Mesodermal cell (in vitro differentiated cells): ENCODE measurements at regions not wholly inside any gene's neighbourhood (a gene's known extent, or its start where the extent isn't known, plus 50 kb on each side); places are given as distances from the start of the nearest gene placed in this dataset.

Experiments
- H3K27ac ChIP-seq: 2 replicates; pipeline ENCODE4 v1.7.0; 2013; ENCODE audit warnings: mild to moderate bottlenecking, low read depth, low read length, moderate library complexity; ENCODE audit not compliant: severe bottlenecking
- H3K36me3 ChIP-seq: 2 replicates; pipeline ENCODE4 v1.7.1; 2013; ENCODE audit warnings: mild to moderate bottlenecking, low read length, moderate library complexity; ENCODE audit not compliant: control insufficient read depth, insufficient read depth
- H3K4me1 ChIP-seq: one replicate; pipeline ENCODE4 v1.7.1; 2013; ENCODE audit warnings: mild to moderate bottlenecking, low read length; ENCODE audit not compliant: insufficient read depth, control insufficient read depth, poor library complexity, severe bottlenecking
- H3K4me3 ChIP-seq: 2 replicates; pipeline ENCODE4 v1.7.0; 2013; ENCODE audit warnings: low read length, control low read depth, mild to moderate bottlenecking; ENCODE audit not compliant: insufficient read depth, poor library complexity, severe bottlenecking; ENCODE audit errors: extremely low read depth
- H3K9me3 ChIP-seq: 2 replicates; pipeline ENCODE4 v1.7.1; 2013; ENCODE audit warnings: mild to moderate bottlenecking, low read length, moderate library complexity; ENCODE audit not compliant: control insufficient read depth
- WGBS, 2 experiments: methylation state at CpG; one replicate each; pipeline ENCODE4 v1.1.5; 2013; ENCODE audit warnings: missing lambda C conversion rate in 2 of 2; ENCODE audit not compliant: insufficient coverage in 2 of 2; 5-methylcytosine and 5-hydroxymethylcytosine counted together

DNA sequence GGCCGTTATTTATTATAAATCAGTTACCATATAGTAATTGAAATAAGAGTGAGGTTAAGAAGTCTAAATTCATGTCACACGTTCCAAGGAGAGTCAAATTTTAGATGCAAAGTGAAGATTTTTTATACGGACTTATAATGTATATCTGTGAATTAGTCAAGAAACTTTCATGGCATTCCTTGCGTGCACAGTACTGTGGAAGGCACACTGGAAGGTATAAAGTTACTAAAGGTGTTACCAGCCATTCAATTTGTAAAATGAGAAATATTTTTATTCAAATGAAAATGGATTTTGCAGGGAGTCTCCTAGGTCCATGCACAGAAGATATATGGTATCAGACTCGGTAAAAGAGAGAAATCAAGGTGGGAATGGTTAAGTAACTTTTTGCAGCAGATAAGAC is 408.1 kb upstream of the CTNND2 start:
- Histone ChIP-seq H3K36me3 (no peaks in the 10 kb centered on the region), H3K4me3 (no peak overlapping the region), H3K4me1 (no peaks in the 10 kb centered on the region), H3K27ac (no peak overlapping the region), H3K9me3 (no peaks in the 10 kb centered on the region)
- WGBS, 2 experiments: 97 to 100% methylated on average over 3 of the region's 5 CpGs

GRCh38 chr5:12294151-12294550 is 389.9 kb upstream of the CTNND2 start:
- H3K4me1 ChIP-seq: no peaks in the 10 kb centered on the region
- 80% methylated on average over 2 of the region's 4 CpGs; no CpG with 5 or more reads in 1 of the 2 experiments for WGBS, 2 experiments
- no peak overlapping the region for H3K4me3 ChIP-seq
- no peak overlapping the region for H3K27ac ChIP-seq
- no peaks in the 10 kb centered on the region for H3K36me3 ChIP-seq
- no peaks in the 10 kb centered on the region for H3K9me3 ChIP-seq

DNA sequence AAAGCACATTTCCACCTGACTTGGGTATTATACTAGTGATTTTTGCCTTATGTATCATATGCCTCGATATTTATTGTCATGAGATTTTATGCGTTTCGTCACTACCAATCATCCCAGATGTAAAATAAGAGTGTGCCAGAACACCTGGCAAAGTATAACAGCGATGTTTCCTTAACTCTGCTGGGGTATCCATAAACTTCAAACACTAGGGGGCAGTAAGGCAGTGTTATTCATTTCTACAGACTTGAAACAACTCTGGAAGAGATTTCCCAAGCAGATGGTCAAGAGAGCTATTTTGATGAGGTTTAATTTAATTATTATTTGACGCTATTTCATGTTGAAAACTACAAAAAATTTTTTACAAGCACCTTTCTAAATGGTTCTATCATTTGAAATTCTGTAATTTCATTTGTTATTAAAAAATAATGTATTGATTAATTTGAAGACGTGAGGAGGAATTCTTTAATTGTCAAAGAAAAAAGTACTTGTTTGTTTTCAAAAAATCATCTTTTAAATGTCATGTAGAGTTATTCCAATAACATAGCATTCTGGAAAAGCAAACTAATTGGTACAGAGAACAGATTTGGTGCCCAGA is 388.5 kb upstream of the CTNND2 start:
- Histone ChIP-seq H3K4me3 (no peak overlapping the region), H3K27ac (no peak overlapping the region), H3K4me1 (no peaks in the 10 kb centered on the region), H3K9me3 (no peaks in the 10 kb centered on the region), H3K36me3 (no peaks in the 10 kb centered on the region)
- WGBS, 2 experiments: 14 to 50% methylated on average over 1 to 2 of the region's 6 CpGs

- Histone ChIP-seq H3K36me3 (no peaks in the 10 kb centered on the region), H3K27ac (no peak overlapping the region), H3K9me3 (no peaks in the 10 kb centered on the region), H3K4me1 (no peaks in the 10 kb centered on the region), H3K4me3 (no peak overlapping the region)
- WGBS, 2 experiments: 86% methylated on average over 1 of the region's 1 CpG; no CpG with 5 or more reads in 1 of the 2 experiments
Observed at GRCh38 chr5:12284604-12285003, 380.4 kb upstream of the CTNND2 start.

GRCh38 chr5:12277504-12278192 is 373.4 kb upstream of the CTNND2 start:
- 90% methylated on average over 2 of the region's 2 CpGs; no CpG with 5 or more reads in 1 of the 2 experiments for WGBS, 2 experiments

DNA sequence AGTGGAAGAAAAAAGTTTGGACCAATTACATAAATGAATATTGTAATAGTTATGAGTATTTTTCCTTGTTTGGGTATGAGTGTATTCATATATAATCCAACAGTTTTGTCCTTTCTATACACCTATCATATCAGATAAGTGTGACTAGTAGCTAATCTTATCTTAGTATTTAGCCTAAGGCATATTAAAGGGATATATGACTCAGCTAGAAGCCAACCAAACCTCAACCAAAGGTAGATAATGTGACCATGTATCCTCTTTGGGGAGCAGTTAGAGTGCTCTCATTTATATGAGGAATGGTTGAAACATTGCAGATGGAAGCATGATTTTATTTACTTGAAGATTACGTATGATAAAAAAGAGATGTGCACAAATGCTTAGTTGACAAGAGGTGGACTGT is 370.0 kb upstream of the CTNND2 start:
- no peak overlapping the region for H3K4me3 ChIP-seq
- no peak overlapping the region for H3K27ac ChIP-seq
- no peaks in the 10 kb centered on the region for H3K36me3 ChIP-seq
- no peaks in the 10 kb centered on the region for H3K9me3 ChIP-seq
- 86 to 100% methylated on average over 1 of the region's 1 CpG for WGBS, 2 experiments
- H3K4me1 ChIP-seq: no peaks in the 10 kb centered on the region

More at GRCh38 chr5:12277504-12278192, 373.4 kb upstream of the CTNND2 start:
- no peaks in the 10 kb centered on the region for H3K36me3 ChIP-seq
- H3K27ac ChIP-seq: no peak overlapping the region
- no peaks in the 10 kb centered on the region for H3K4me1 ChIP-seq
- H3K9me3 ChIP-seq: no peaks in the 10 kb centered on the region
- no peak overlapping the region for H3K4me3 ChIP-seq

GRCh38 chr5:12272389-12272788 is 368.1 kb upstream of the CTNND2 start:
- no peaks in the 10 kb centered on the region for H3K36me3 ChIP-seq
- H3K27ac ChIP-seq: no peak overlapping the region
- H3K4me3 ChIP-seq: no peak overlapping the region
- H3K4me1 ChIP-seq: no peaks in the 10 kb centered on the region
- 29 to 58% methylated on average over 1 to 4 of the region's 5 CpGs for WGBS, 2 experiments
- H3K9me3 ChIP-seq: no peaks in the 10 kb centered on the region

GRCh38 chr5:12270914-12271313 is 366.7 kb upstream of the CTNND2 start:
- H3K4me3 ChIP-seq: no peak overlapping the region
- no CpG with 5 or more reads among the region's 1 CpG for WGBS, 2 experiments
- H3K9me3 ChIP-seq: no peaks in the 10 kb centered on the region
- H3K27ac ChIP-seq: no peak overlapping the region
- H3K4me1 ChIP-seq: no peaks in the 10 kb centered on the region
- no peaks in the 10 kb centered on the region for H3K36me3 ChIP-seq

DNA sequence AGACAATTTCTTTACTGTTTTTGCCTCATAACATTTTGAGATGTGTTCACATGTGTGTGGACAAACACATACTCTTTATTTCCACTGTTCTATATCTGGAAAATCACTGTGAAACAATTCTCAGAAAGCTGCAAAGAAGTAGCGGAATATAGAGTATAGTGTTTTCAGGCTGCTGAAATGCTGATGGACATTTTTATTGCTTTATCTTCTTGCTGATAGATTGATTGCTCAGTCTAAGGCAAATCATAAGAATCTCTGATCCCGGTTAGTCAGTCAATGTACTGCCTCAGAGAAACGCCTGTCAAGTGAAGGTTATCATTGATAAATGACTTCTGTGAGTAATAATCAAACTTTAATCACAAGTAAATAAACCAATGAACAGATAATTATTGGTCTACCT is 364.9 kb upstream of the CTNND2 start:
- 83% methylated on average over 1 of the region's 3 CpGs; no CpG with 5 or more reads in 1 of the 2 experiments for WGBS, 2 experiments
- no peak overlapping the region for H3K4me3 ChIP-seq

GRCh38 chr5:12258549-12258948 is 354.3 kb upstream of the CTNND2 start:
- Histone ChIP-seq H3K4me3 (no peak overlapping the region), H3K4me1 (no peaks in the 10 kb centered on the region), H3K36me3 (no peaks in the 10 kb centered on the region), H3K9me3 (no peaks in the 10 kb centered on the region), H3K27ac (no peak overlapping the region)
- WGBS, 2 experiments: 100% methylated on average over 1 of the region's 2 CpGs; no CpG with 5 or more reads in 1 of the 2 experiments

More for the DNA sequence above, 364.9 kb upstream of the CTNND2 start:
- no peaks in the 10 kb centered on the region for H3K4me1 ChIP-seq
- H3K36me3 ChIP-seq: no peaks in the 10 kb centered on the region
- no peak overlapping the region for H3K27ac ChIP-seq
- H3K9me3 ChIP-seq: no peaks in the 10 kb centered on the region

GRCh38 chr5:12250454-12250853 is 346.2 kb upstream of the CTNND2 start:
- Histone ChIP-seq H3K4me3 (no peak overlapping the region), H3K36me3 (no peaks in the 10 kb centered on the region), H3K4me1 (no peaks in the 10 kb centered on the region), H3K9me3 (no peaks in the 10 kb centered on the region), H3K27ac (no peak overlapping the region)
- WGBS, 2 experiments: 83% methylated on average over 1 of the region's 2 CpGs; no CpG with 5 or more reads in 1 of the 2 experiments
